GM18909 (cell line): ENCODE measurements at regions not wholly inside any gene's neighbourhood (a gene's known extent, or its start where the extent isn't known, plus 50 kb on each side); places are given as distances from the start of the nearest gene placed in this dataset.

Experiments
- ATAC-seq: cut with Tn5 transposase; IDR thresholded peaks from one replicate; pipeline ENCODE4 v1.9.1; 2021; ENCODE audit warnings: mild to moderate bottlenecking; ENCODE audit not compliant: unreplicated experiment, poor library complexity

- no peak for ATAC-seq
Measured at GRCh38 chr12:24759155-24759554, 189.7 kb downstream of the BCAT1 start.

DNA sequence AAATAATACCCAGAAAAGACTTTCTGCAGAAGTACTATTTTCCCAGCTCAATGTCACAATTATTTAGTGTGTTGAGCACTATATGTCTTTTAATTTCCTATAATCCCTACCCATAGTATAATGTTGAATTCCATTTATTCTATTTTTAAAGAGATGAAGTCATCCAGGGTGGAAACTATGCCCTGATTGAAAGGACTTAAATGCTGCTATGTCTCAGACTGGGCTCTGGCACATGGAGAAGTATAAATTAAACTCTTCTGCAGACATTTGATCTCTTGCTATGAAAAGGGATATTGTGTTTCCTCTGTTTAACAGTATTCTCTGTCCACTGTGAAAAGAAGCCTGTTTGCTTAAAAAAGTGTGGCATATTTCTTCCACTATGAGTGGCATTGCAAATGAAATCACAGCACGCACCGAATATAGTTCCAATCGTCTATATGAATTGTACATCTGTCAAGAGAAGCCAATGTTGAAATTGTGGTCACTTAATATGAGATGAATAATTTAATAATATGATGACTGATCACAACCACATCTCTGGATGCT, 192.3 kb downstream of the BCAT1 start:
- ATAC-seq: no peak

DNA sequence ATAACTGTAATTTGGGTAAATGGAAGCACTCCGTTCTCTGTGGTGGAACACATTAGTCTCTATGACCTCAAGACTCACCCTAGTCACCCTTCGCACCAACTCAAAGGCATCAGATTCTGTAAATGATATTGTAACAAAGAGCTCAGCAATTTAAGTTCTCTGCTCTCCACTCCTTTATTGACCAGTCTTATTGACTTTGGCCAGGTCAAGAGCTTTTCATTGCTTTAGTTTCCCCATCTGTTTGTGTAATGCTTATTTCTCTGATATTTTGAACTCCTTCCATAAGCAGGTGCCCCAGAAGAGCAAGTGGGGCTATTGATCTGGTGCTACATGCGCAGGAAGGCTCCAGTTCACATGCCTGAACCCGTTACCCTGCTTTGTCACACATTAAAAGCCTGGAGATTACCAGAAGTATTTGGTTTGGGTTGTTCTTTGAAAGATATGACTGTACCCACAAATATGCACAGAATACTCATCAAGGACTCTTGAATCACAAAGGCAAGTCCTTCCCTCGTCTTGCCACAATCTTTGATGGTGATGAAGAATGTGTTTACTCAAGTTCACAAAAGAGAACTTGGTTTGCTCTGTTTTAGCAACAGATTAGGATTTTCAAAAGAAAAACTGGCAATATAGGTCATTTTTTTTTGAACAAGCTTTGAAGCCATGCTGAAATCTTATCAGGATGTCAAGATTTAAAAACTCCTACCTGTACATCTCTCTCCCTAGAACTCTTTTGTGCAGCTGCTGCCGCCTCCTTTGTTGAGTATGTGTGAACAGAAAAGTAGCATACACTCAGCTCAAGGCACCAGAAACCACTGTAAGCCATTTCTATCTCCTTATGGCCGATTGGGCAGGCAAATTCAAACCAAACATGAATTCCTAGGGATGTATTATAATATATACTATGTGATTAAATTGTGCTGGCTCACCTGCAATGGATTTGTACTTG, 193.9 kb downstream of the BCAT1 start:
- ATAC-seq: no peak

DNA sequence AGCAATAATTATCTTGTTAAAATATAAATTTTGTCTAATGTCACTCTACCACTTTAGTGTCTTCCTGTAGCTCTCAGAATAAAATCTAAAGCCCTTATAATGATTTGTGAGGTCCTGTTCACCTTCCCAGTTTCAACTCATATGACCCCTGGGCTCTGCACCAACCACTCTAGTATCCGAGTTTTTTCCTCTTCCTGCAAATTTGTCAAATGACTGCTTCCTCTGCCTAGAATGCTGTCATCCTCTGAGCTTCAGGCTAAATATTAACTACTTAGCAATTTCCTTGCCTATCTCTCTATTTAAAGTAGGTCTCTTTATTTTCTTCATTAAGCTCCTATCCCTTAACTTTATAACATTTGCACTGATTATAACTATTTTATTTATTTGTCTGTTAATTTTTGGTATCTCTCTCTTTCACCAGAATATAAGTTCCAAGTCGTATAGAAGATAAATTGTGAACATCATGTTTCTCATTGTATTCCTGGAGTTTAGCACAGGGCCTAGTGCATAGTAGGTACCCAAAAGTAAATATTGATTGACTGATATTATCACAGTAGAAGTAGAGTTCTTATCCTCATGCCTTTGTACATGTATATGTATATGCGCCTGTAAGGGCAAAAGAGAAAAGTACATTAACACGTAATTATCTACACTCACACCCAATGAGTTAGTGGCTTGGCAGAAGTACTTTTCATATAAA, 196.0 kb downstream of the BCAT1 start:
- no peak for ATAC-seq

DNA sequence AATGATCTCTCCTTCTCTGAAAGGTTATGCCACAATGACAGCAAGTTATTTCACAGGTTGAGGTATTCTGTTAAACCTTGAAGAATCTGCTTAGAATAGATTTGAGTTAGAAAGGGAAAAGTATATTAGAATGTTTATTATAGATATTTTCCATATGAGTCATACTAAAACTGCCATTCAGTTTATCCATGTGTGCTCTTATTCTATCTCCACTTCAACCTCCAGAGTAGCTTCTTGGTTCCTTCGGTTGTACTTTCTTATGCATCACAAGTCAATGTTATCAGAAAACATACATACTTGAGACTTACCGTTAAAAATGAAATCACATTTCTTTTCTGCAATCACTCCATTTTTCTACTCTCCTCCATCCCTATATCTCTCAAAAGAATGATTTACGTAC, 197.7 kb downstream of the BCAT1 start:
- no peak for ATAC-seq

GRCh38 chr12:24750263-24750662, 198.6 kb downstream of the BCAT1 start:
- ATAC-seq: no peak

- ATAC-seq: no peak
Measured at GRCh38 chr12:24749171-24749570, 199.7 kb downstream of the BCAT1 start.

- no peak for ATAC-seq
Measured at GRCh38 chr12:24748326-24748725, 200.6 kb downstream of the BCAT1 start.

- ATAC-seq: no peak
Measured at GRCh38 chr12:24746864-24747263, 202.0 kb downstream of the BCAT1 start.

DNA sequence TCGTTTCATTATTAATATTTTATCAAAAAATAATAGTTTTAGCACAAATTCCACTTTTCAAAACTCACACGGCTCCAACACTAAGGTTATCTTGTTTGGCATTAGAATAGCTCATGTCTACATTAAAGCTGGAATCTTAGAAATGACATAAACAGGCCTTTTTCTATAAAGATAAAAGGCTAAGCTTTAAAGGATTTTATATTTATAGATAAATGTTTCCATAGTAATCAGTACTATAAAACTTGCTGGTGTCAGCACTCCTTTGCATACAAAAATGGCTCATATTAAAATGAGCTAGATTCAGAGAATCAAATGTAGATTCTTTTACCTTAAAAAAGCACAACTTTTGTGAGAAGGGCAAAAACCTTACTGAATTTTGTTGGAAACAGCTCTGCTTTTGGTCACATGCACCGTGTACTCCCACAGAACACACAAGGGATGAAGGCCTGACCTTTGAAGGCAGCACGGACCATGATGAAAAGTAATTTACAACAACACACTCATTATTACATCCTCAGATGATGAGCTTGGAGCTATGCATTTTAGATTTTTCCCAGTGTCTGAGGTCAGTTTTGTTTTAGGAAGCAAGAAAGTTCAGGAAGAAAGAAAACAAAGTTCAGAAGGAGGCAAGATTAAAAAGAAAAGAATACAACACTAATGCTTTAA, 202.8 kb downstream of the BCAT1 start:
- ATAC-seq: no peak

GRCh38 chr12:24743941-24744793, 204.7 kb downstream of the BCAT1 start:
- ATAC-seq: no peak

DNA sequence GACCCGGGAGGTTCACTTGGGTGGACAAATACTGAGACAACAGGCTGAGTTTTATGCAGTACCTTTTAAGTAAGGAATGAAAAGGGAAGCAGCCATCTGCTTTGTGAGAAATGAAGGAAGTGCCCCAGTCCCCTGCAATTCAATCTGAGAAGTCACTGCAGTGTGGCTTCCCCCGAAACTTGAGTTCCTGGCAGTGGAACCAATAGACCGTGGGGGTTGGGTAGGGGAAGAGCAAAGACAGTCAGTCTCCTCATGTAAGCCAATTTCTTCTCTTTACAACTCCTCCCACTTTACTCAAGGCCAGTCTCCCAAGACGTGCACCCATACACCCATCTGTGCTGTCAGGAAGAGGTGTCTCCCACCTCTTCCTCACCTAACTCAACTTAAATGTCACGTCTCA, 206.5 kb downstream of the BCAT1 start:
- ATAC-seq: peak; percentile 84

GRCh38 chr12:24741216-24741615, 207.7 kb downstream of the BCAT1 start:
- peak; percentile 37 for ATAC-seq

- ATAC-seq: no peak
Measured at GRCh38 chr12:24739106-24739779, 209.7 kb downstream of the BCAT1 start.

GRCh38 chr12:24738441-24738840, 210.5 kb downstream of the BCAT1 start:
- no peak for ATAC-seq

DNA sequence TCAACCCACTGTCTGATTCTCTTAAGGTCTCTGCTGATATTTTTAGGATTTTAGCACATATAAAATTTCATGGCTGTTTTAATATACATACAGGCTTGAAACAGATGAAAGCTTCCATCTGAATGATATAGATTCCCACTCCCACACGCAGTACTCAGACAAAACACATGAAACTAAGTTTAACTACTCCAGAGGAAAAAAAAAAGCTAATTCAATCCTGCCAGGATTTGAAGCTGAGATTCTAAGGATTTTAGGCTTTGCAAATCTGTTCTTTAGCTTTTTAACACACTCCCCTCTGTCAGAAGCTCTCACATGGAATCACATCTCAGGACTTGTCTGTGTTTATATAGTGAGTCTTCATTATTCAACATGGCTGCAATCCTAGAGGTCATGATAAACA, 217.3 kb downstream of the BCAT1 start:
- no peak for ATAC-seq

DNA sequence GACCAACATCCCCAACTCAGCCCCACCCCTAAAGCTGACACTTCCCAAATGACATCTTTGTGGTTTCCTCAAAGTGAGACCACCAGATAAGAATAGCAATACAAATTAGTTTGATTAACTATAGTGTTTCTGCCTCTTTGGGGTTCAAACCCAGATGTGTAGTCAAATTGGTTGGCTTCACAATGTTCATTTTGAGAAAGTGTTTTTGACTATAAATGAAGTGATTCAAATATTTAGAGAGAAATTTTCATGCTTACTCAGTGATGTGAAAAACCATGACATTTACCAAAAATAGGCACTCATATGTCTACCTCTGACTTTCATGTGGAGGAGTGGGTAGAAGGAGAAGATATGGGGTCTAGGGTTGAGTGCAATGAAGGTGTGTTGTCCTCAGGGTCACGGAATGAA, 218.4 kb downstream of the BCAT1 start:
- ATAC-seq: no peak

DNA sequence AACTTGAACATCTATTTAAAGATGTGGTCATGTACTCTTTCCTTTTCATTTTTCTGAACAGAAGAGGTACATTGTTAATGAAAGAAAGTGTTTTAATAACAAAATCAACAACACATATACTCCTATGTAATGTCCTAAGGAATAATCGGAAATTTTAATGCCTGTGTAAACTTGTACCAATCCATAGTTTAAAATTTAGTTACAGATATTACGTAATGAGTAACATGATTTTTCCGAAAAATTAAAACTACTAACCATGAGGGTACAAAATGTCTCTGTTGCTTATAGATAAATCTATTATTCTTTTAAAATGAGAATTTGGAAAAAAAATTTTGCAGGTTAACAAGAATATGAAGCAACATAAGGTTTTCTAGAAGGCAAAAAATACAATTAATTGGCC, 220.1 kb downstream of the BCAT1 start:
- no peak for ATAC-seq

DNA sequence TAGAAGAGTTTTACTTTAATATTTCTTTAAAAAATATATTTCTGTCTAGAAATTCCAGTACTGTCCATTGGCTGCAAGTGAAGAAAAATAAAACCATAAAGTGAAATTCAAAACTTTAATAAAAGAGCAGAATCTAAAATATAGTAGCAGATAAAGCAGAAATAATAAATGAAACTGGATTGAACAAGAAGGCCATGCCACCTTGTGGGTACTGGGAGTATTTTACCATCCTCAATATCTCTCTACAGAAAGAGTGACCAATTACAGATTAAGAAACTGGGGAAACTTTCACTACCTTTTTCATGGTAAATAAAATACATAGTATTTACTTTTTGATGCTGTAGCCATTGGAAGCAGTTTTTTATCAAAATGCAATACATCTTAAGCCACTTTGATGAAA, 220.5 kb downstream of the BCAT1 start:
- no peak for ATAC-seq
